Activated T-helper 1 cell treated with Interleukin-2 at 50 U/mL for 16 hours (primary cell): ENCODE measurements at regions not wholly inside any gene's neighbourhood (a gene's known extent, or its start where the extent isn't known, plus 50 kb on each side); places are given as distances from the start of the nearest gene placed in this dataset.

Experiments used
- DNase-seq: peaks from one replicate; pipeline ENCODE4 v3.0.0-alpha.2; 2020; ENCODE audit warnings: low read depth

DNA sequence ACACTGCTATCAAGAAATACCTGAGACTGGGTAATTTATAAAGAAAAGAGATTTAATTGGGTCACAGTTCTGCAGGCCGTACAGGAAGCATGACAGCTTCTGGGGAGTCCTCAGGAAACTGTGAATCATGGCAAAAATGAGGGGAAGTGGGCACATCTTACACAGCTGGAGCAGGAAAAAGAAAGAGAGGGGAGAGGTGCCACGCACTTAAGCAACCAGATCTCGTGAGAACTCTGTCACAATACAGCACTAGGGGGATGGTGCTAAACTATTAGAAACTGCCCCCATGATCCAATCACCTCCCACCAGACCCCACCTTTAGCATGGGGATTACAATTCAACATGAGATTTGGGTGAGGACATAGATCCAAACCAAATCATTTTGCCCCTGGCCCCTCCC lies 105.5 kb upstream of the CPLX2 start:
- no peak for DNase-seq

DNA sequence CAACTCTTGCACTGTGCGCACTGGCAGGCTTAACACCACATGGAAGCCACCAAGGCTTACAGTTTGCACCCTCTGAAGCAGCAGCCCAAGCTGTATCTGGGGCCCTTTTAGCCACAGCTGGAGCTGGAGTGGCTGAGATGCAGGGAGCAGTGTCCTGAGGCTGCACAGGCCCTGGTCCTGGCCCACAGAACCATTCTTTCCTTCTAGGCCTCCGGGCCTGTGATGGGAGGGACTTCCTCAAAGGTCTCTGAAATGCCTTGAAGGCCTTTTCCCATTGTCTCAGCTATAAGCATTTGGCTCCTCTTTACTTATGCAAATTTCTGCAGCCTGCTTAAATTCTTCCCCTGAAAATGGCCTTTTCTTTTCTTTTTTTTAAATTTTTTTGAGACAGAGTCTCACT lies 104.4 kb upstream of the CPLX2 start:
- DNase-seq: no peak

DNA sequence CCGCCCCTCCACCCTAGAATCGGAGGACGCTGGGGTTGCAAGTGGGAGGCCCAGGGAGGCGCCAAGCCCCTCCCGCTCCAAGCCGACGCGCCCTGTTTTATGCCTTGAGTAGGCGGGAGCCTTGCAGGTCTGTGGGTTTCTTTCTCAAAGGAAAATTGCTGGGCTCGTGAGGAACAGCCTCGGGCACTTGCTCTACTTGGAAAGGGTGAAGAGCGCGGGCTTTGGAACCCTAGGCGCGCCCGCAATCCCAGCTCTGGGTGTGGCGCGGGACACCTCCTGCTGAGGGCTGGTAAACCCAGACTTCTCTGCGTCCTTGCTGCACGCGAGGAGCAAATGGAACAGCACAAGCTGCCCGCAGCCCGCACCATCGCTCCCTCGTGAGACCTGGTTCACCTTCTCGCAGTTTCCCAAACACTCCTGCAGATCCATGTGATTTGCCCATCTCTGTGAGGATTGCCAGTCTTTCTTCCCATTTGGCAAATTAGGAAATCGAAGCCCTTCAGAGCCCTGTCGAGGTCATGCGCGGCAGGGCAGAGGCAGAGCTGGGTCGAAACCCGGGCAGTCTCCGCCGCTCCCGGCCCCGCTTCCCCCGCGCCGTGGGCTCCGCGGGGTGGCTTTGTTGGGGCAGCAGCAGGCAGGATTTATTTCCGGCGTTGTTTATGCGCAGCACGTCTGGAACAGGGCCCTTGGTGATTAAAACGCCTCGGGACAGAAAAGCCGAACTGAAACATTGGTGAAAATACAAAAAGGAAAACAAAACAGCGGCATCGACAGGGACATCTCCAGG lies 98.4 kb upstream of the CPLX2 start:
- no peak for DNase-seq

GRCh38 chr5:175773534-175774070 lies 97.8 kb upstream of the CPLX2 start:
- DNase-seq: no peak

DNA sequence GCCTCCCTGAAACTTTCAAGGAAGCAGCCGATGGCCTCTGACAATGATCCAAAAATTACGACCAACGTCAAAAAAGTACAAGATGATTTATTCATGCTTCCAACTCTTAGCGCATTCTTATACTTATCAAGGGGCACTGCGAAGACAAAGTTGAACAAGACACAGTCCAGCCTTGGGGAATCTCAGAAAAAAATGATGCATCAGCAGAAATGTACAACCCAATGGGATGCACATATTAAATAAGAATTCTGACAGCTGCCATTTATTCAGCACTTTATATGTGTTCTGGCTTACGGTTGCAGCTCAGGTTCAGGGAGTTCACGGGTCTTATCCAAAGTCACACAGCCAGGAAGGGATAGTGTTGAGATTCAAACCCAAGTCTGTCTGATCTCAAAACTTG lies 96.0 kb upstream of the CPLX2 start:
- no peak for DNase-seq

DNA sequence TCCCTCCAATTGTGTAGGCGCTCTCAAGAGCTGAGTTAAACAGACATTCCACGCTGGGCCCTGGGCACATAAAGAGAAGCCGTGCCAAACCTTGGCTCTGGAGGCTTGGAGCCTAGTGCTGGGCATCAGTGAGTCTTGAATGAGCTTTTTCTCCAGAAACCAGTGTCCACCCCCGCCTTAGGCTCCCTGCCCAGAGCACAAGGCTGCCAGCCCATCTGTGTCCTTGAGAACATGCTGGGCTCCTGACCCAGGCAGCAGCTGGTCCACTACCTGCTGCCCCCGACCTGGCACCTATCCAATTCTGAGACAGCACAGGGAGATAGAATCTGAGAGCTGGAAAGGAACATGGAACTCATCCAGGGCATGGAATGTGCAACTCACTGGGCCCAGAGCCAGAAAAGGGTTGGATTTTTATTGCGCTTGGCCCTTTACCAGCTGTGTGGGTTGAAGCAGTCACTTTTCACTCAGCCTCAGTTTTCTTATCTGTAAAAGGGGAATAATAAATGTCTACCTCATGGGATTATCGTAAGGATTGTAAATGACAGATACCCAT lies 92.4 kb upstream of the CPLX2 start:
- no peak for DNase-seq

DNA sequence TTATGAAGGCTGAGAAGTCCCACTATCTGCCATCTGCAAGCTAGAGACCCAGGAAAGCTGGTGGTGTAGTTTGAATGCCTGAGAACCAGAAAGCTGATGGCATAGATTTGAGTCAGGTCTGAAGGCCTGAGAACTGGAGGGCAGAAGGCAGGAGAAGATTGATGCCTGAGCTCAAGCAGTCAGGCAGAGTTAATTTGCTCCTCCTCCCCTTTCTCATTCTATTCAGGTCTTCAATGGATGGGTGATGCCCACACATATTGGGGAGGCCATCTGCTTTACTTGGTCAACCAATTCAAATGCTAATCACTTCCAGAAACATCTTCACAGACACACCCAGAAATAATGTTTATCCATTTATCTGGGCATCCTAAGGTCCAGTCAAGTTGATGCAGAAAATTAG lies 87.6 kb upstream of the CPLX2 start:
- DNase-seq: no peak

GRCh38 chr5:175784230-175784629 lies 87.1 kb upstream of the CPLX2 start:
- DNase-seq: no peak

- no peak for DNase-seq
Observed at GRCh38 chr5:175785681-175786080, 85.7 kb upstream of the CPLX2 start.

- no peak for DNase-seq
Observed at GRCh38 chr5:175788155-175788787, 83.1 kb upstream of the CPLX2 start.

- no peak for DNase-seq
Observed at GRCh38 chr5:175789670-175790069, 81.7 kb upstream of the CPLX2 start.

GRCh38 chr5:175790796-175791195 lies 80.6 kb upstream of the CPLX2 start:
- DNase-seq: no peak

DNA sequence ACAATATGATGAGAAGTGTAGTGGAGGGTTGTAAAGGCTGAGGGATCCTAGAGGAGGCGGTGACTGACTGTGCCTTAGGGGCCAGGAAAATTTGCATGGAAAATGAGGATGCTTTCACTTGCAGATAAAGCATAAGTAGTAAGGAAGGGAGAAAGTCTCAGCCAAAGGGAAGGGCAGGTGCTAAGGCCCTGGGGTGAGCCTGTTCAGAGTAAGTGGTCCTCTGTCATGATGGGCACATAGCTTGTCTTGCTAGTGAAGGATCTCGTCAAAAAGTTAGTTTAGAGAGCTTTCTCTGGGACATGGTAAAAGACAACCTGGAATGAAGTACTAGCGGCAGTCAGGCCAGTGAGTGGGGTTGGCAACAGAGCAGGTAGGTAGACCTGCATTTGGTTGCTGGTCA lies 75.4 kb upstream of the CPLX2 start:
- no peak for DNase-seq

GRCh38 chr5:175796536-175797499 lies 74.6 kb upstream of the CPLX2 start:
- peak; percentile 61 for DNase-seq

GRCh38 chr5:175797521-175798038 lies 73.8 kb upstream of the CPLX2 start:
- DNase-seq: no peak

DNA sequence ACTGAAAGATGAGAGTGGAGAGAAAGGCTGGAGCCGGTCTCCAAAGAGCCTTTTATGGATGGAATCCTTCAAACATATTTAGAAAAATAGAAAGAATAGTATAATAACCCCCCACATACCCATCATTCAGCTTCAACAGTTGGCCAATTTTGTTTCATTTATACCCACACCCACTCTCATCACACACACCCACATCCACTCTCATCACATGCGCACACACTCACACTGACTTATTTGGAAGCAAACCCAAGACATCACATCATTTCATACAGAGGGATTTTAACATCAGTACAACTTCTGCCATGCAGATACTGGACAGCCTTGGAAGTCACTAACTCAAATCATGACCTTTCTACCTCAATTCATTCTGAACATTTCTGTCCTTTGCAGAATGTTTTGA lies 72.8 kb upstream of the CPLX2 start:
- DNase-seq: no peak

DNA sequence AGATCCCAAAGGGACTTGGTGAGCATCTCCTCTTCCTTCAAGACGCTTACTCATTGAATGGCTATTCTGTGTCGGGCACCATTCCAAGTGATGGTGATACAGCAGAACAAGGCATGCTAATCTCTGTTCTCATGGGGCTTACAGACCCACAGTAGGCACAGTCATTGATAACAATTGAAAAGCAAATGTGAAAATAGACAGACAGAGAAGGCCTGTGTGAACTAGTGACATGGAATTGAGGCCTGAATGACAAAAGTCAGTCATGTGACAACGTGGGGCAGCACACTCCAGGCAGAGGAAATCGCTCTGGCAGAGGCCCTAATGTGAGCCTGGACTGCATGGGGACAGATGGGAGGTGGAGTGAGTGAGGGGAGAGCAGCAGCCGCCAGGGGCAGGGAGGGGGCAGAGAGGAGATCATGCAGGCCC lies 70.7 kb upstream of the CPLX2 start:
- DNase-seq: no peak

- DNase-seq: no peak
Observed at GRCh38 chr5:175802361-175802760, 69.0 kb upstream of the CPLX2 start.

DNA sequence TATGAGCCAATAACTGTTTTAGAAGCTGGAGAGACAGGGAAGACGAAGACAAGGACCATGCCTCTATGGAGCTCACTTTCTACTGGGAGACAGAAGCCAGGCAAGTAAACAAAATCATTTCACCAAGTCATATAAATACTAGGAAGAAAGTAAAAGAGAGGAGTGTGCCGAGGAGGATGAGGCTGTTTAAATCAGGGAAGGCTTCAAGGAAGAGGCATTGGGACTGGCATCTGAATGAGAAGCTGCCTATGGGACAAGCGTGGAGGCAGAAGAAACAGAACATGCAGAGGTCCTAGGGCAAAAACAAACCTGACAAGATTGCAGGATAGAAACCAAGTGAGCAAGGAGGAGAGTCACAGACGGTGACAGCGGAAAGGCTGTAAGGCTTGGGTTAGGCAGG lies 68.1 kb upstream of the CPLX2 start:
- no peak for DNase-seq

DNA sequence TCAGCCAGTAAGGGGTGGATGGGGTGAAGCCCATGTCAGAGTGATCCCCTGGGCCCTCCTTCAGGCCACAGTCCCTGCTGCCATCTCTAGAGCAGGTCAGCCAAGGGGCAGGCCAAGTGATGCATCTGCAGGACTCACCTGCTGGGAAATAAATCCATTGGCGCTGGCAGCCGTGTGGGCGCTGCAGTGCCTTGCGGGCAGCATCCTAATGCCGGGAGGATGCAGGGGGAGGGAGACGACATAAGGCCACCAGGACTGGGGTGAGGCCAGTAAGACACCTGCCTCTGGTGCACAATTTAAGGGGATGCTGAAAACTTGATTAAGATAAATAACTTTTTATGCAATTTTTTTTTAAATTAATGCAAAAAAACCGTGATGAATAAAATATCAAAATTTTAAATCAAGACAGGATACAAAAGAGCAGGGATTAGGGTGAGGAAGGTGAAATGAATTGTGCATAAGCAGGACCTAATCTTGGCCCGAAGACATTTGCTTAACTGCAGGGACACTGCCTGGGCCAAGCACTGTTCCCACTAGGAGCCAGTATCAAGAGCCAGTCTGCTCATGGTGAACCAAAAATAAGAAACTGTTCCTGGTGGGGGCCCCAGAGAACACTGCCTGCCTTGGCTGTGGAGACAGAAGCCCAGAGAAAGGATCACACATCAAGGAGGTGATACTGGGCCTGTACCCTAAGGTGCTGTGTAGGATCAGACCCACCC lies 67.5 kb upstream of the CPLX2 start:
- DNase-seq: no peak
